Fibroblast of mammary gland (primary cell): ENCODE measurements at regions not wholly inside any gene's neighbourhood (a gene's known extent, or its start where the extent isn't known, plus 50 kb on each side); places are given as distances from the start of the nearest gene placed in this dataset.

Source experiments
- DNase-seq: peaks from one replicate; pipeline ENCODE4 v3.0.0-alpha.2; 2010; ENCODE audit warnings: low read depth
- H3K4me3 ChIP-seq: 2 replicates; pipeline ENCODE4 v1.5.1; 2011; ENCODE audit warnings: low read depth, mild to moderate bottlenecking, low read length, moderate library complexity; ENCODE audit not compliant: control insufficient read depth
- CTCF ChIP-seq: conservative IDR thresholded peaks from 2 replicates; pipeline ENCODE4 v1.5.1; 2011; ENCODE audit warnings: low read depth, low read length, inconsistent platforms; ENCODE audit not compliant: control insufficient read depth, insufficient read depth

GRCh38 chr9:102521097-102521755 is 473.9 kb upstream of the CYLC2 start:
- peak; percentile 26 for DNase-seq
- H3K4me3 ChIP-seq, result no peak overlapping the region
- no peak for TF ChIP-seq CTCF

GRCh38 chr9:102519423-102519822 is 475.7 kb upstream of the CYLC2 start:
- no peak for DNase-seq
- H3K4me3 ChIP-seq, result no peak overlapping the region
- no peak for TF ChIP-seq CTCF

GRCh38 chr9:102518324-102518723 is 476.8 kb upstream of the CYLC2 start:
- no peak for TF ChIP-seq CTCF
- no peak overlapping the region for H3K4me3 ChIP-seq
- no peak for DNase-seq

GRCh38 chr9:102514541-102514940 is 480.6 kb upstream of the CYLC2 start:
- H3K4me3 ChIP-seq, result no peak overlapping the region
- TF ChIP-seq CTCF, result no peak
- DNase-seq, result no peak

- no peak for DNase-seq
- no peak for TF ChIP-seq CTCF
- H3K4me3 ChIP-seq, result no peak overlapping the region
These were observed 488.0 kb upstream of the CYLC2 start for GRCh38 chr9:102507044-102507687.

GRCh38 chr9:102506406-102506805 is 488.7 kb upstream of the CYLC2 start:
- no peak overlapping the region for H3K4me3 ChIP-seq
- TF ChIP-seq CTCF, result no peak
- DNase-seq, result no peak
